Upper lobe of right lung (tissue), 1 donor: ENCODE measurements at regions not wholly inside any gene's neighbourhood (a gene's known extent, or its start where the extent isn't known, plus 50 kb on each side); places are given as distances from the start of the nearest gene placed in this dataset.
A peak's percentile ranks its signal among the peaks of the same experiment; 100 is the strongest.

Experiments used
- ATAC-seq: fragments of 200-7000 bp; cut with Tn5 transposase; one replicate; pipeline ENCODE4 v1.9.1; 2020; ENCODE audit warnings: mild to moderate bottlenecking, moderate library complexity
- DNase-seq: peaks from one replicate; pipeline ENCODE4 v3.0.0-alpha.2; 2020
- H3K27ac ChIP-seq: fragments of 200-600 bp; one replicate; pipeline ENCODE4 v1.8.0; 2022
- H3K27me3 ChIP-seq: fragments of 200-600 bp; one replicate; pipeline ENCODE4 v1.8.0; 2022; ENCODE audit warnings: mild to moderate bottlenecking
- H3K36me3 ChIP-seq: fragments of 200-600 bp; one replicate; pipeline ENCODE4 v1.8.0; 2022
- H3K4me1 ChIP-seq: fragments of 200-600 bp; one replicate; pipeline ENCODE4 v1.8.0; 2022
- H3K4me3 ChIP-seq: fragments of 200-600 bp; one replicate; pipeline ENCODE4 v1.8.0; 2022; ENCODE audit warnings: mild to moderate bottlenecking
- H3K9me3 ChIP-seq: fragments of 200-600 bp; one replicate; pipeline ENCODE4 v1.8.0; 2022
- CTCF ChIP-seq: fragments of 200-600 bp; IDR thresholded peaks from one replicate; pipeline ENCODE4 v1.8.0; 2022; ENCODE audit warnings: antibody characterized with exemption
- intact Hi-C: fragments of 100-400 bp; cut with DNase I; formaldehyde crosslinking; loops from one replicate; pipeline ENCODE4 v1.11.0; 2022
- donor health status: DM: no; HTN: yes; CAD: no; lungs with severe emphysema.

- H3K4me3 ChIP-seq = no peak overlapping the region
- ATAC-seq = no peak
- intact Hi-C loops = no loop called here
Observed at GRCh38 chr6:27076116-27076515, 171.4 kb upstream of the PRSS16 start.

DNA sequence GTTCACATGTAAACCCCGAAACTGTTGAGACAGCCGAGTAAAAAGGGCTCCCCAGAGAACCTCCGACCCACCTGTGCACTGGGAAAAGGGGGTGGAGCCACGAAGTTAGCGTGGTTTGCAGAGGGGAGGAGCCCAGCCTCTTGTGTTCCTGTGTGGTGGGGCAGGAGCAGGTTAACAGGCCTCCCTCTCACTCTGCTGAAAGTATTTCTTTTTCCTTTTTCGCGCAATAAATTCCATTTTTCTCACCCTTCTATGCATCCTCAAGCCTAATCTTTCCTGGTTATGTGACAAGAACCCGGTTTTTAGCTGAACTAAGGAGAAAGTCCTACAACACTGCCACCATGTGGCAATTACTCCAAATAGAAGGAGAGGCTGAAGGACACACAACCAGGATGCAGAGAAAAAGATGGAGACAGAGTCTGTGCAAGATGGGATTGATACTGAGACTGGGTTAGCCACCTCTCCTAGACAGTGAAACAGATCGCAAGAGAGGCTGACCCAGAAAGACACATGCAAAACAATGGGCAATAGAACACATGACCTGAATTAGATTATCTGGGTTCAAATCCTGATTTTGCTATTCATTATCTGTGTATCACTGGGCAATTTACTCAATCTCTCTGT lies 168.7 kb upstream of the PRSS16 start:
- Histone ChIP-seq H3K27me3 (peaks cover 26% of the 10 kb centered on the region), H3K4me1 (no peaks in the 10 kb centered on the region), H3K9me3 (no peaks in the 10 kb centered on the region), H3K36me3 (no peaks in the 10 kb centered on the region), H3K27ac (no peak overlapping the region), H3K4me3 (peak overlapping the region; percentile 35)
- ATAC-seq = peak; percentile 92
- peak; percentile 66 for DNase-seq
- intact Hi-C loops = no loop called here
- peak; percentile 72 for TF ChIP-seq CTCF

More at GRCh38 chr6:27076116-27076515, 171.4 kb upstream of the PRSS16 start:
- Histone ChIP-seq H3K27me3 (peaks cover 18% of the 10 kb centered on the region), H3K27ac (no peak overlapping the region), H3K36me3 (no peaks in the 10 kb centered on the region), H3K9me3 (no peaks in the 10 kb centered on the region), H3K4me1 (no peaks in the 10 kb centered on the region)
- TF ChIP-seq CTCF = no peak
- no peak for DNase-seq

- intact Hi-C loops = loop anchor here (10.0 kb wide), 1 partner anchor 476 kb away; no protein-coding TSS in a partner anchor
- H3K27me3 ChIP-seq = peaks cover 26% of the 10 kb centered on the region
Observed at GRCh38 chr6:27081188-27081587, 166.3 kb upstream of the PRSS16 start.

GRCh38 chr6:27081931-27082330 lies 165.6 kb upstream of the PRSS16 start:
- H3K4me1 ChIP-seq = no peaks in the 10 kb centered on the region
- ATAC-seq = no peak
- no peaks in the 10 kb centered on the region for H3K36me3 ChIP-seq
- no peak overlapping the region for H3K4me3 ChIP-seq
- H3K27ac ChIP-seq = no peak overlapping the region
- peaks cover 25% of the 10 kb centered on the region for H3K27me3 ChIP-seq
- intact Hi-C loops = loop anchor here (10.0 kb wide), 1 partner anchor 477 kb away; no protein-coding TSS in a partner anchor
- no peaks in the 10 kb centered on the region for H3K9me3 ChIP-seq
- TF ChIP-seq CTCF = no peak
- DNase-seq = no peak

More at GRCh38 chr6:27081188-27081587, 166.3 kb upstream of the PRSS16 start:
- no peaks in the 10 kb centered on the region for H3K36me3 ChIP-seq
- no peak overlapping the region for H3K4me3 ChIP-seq
- DNase-seq (no peak), ATAC-seq (no peak)
- no peak for TF ChIP-seq CTCF
- H3K27ac ChIP-seq = no peak overlapping the region
- no peaks in the 10 kb centered on the region for H3K9me3 ChIP-seq
- no peaks in the 10 kb centered on the region for H3K4me1 ChIP-seq

- intact Hi-C loops = loop anchor here (10.0 kb wide), 1 partner anchor 483 kb away; no protein-coding TSS in a partner anchor
- Histone ChIP-seq H3K36me3 (no peaks in the 10 kb centered on the region), H3K4me3 (no peak overlapping the region), H3K9me3 (no peaks in the 10 kb centered on the region), H3K4me1 (no peaks in the 10 kb centered on the region), H3K27me3 (peaks cover 47% of the 10 kb centered on the region), H3K27ac (no peak overlapping the region)
- no peak for TF ChIP-seq CTCF
- DNase-seq (no peak), ATAC-seq (no peak)
Observed at GRCh38 chr6:27088068-27088467, 159.4 kb upstream of the PRSS16 start.
